Activated naive CD4-positive, alpha-beta T cell treated with anti-CD3 and anti-CD28 coated beads for 36 hours (primary cell): ENCODE measurements at regions not wholly inside any gene's neighbourhood (a gene's known extent, or its start where the extent isn't known, plus 50 kb on each side); places are given as distances from the start of the nearest gene placed in this dataset.
"Not testable (repeated sequence)": the region's sequence is repeated elsewhere in the genome, so short reads cannot be mapped to it uniquely, and the experiment has no call there.

Experiments
- CTCF ChIA-PET: fragments of 350-600 bp; sonication (Branson Sonifier 250); formaldehyde crosslinking; loops from one replicate; lab custom pipeline; 2021; ENCODE audit warnings: antibody characterized with exemption; lab: Charles Lee
- DNase-seq: peaks from one replicate; pipeline ENCODE4 v3.0.0-alpha.2; 2020
- H3K27ac Mint-ChIP-seq: one replicate; pipeline ENCODE4 v1.8.0; 2021; ENCODE audit warnings: mild to moderate bottlenecking, mixed read lengths
- H3K27me3 Mint-ChIP-seq: one replicate; pipeline ENCODE4 v1.8.0; 2021; ENCODE audit warnings: low read depth, mixed read lengths
- H3K36me3 Mint-ChIP-seq: one replicate; pipeline ENCODE4 v1.8.0; 2021; ENCODE audit warnings: low read depth, mixed read lengths
- H3K4me1 Mint-ChIP-seq: one replicate; pipeline ENCODE4 v1.8.0; 2021; ENCODE audit warnings: low read depth, mixed read lengths
- H3K4me3 Mint-ChIP-seq: one replicate; pipeline ENCODE4 v1.8.0; 2021; ENCODE audit warnings: mild to moderate bottlenecking, moderate library complexity, mixed read lengths
- H3K9me3 Mint-ChIP-seq: one replicate; pipeline ENCODE4 v1.8.0; 2021; ENCODE audit warnings: mixed read lengths
- intact Hi-C: fragments of 100-400 bp; cut with micrococcal nuclease; formaldehyde crosslinking; loops from one replicate; pipeline ENCODE4 v1.15.1; 2023

- H3K36me3 Mint-ChIP-seq, H3K9me3 Mint-ChIP-seq: not testable (repeated sequence)
- CTCF ChIA-PET: interaction anchor here (1.1 kb wide), 1 partner anchor 10 kb away, joined by 3 read pairs; no protein-coding TSS in a partner anchor
Observed at GRCh38 chr1:228796945-228797344, 61.7 kb downstream of the RHOU start.

GRCh38 chr1:228798035-228798434, 62.8 kb downstream of the RHOU start:
- Mint-ChIP-seq H3K36me3 (peaks cover 2% of the 10 kb centered on the region), H3K27me3 (no peaks in the 10 kb centered on the region), H3K9me3 (peaks cover 2% of the 10 kb centered on the region), H3K4me1 (peaks cover 7% of the 10 kb centered on the region), H3K27ac (no peak overlapping the region), H3K4me3 (no peak overlapping the region)
- intact Hi-C loops: loop anchor here (10.0 kb wide), 1 partner anchor 547 kb away; the partner anchor contains the start of gene CCSAP
- no peak for DNase-seq
- CTCF ChIA-PET: no interaction called here

More at GRCh38 chr1:228796945-228797344, 61.7 kb downstream of the RHOU start:
- not testable (repeated sequence) for H3K4me1 Mint-ChIP-seq, H3K4me3 Mint-ChIP-seq, H3K27me3 Mint-ChIP-seq, DNase-seq, H3K27ac Mint-ChIP-seq
- intact Hi-C loops: loop anchor here (10.0 kb wide), 1 partner anchor 548 kb away; the partner anchor contains the start of gene CCSAP

DNA sequence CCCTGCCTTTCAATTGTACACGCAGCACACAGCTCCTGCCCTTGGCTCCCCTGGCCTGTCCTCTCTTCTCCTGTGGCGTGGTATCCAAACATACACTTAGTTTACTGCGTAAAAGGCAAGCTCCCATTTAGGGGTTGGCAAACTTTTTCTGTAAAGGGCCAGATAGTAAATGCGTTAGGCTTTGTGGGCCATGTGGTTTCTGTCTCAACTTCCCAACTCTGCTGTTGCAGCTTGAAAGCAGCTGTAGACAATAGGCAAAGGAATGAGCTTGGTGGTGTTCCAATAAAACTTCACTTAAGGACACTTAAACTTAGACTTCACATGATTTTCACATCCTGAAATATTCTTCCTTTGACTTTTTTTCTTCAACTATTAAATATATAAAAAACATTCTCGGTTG, 63.3 kb downstream of the RHOU start:
- Mint-ChIP-seq H3K36me3 (peaks cover 2% of the 10 kb centered on the region), H3K4me3 (no peak overlapping the region), H3K9me3 (peaks cover 2% of the 10 kb centered on the region), H3K27me3 (no peaks in the 10 kb centered on the region), H3K4me1 (peaks cover 7% of the 10 kb centered on the region), H3K27ac (no peak overlapping the region)
- CTCF ChIA-PET: no interaction called here
- intact Hi-C loops: loop anchor here (10.0 kb wide), 1 partner anchor 546 kb away; the partner anchor contains the start of gene CCSAP
- DNase-seq: no peak

- peaks cover 15% of the 10 kb centered on the region for H3K4me1 Mint-ChIP-seq
- CTCF ChIA-PET: no interaction called here
Observed at GRCh38 chr1:228799924-228800323, 64.6 kb downstream of the RHOU start.

DNA sequence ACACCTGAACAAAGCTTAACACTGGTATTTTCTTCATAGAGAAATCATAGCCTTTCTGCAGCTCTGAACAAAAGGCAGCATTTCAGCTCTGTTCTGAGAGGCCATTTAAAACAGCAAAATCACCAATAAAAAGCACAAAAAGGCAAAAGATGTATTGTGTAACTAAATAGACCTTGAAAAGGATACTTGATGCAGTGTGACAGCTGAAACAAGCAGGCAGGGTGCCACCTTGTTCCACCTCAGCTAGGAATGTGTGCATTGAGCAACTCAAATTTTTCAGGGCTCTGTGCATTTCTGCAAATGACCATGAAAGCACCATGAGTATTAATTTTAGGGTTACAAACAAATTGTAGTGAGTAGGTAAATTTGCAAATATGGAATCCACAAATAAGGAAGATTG, 65.8 kb downstream of the RHOU start:
- peaks cover 2% of the 10 kb centered on the region for H3K9me3 Mint-ChIP-seq
- H3K27me3 Mint-ChIP-seq: no peaks in the 10 kb centered on the region
- H3K4me3 Mint-ChIP-seq: no peak overlapping the region
- H3K4me1 Mint-ChIP-seq: peaks cover 24% of the 10 kb centered on the region
- intact Hi-C loops: no loop called here
- CTCF ChIA-PET: no interaction called here
- no peak for DNase-seq
- H3K36me3 Mint-ChIP-seq: peaks cover 2% of the 10 kb centered on the region
- H3K27ac Mint-ChIP-seq: no peak overlapping the region

More at GRCh38 chr1:228799924-228800323, 64.6 kb downstream of the RHOU start:
- Mint-ChIP-seq H3K27me3 (no peaks in the 10 kb centered on the region), H3K9me3 (peaks cover 2% of the 10 kb centered on the region), H3K4me3 (no peak overlapping the region), H3K36me3 (peaks cover 2% of the 10 kb centered on the region), H3K27ac (no peak overlapping the region)
- no peak for DNase-seq
- intact Hi-C loops: loop anchor here (10.0 kb wide), 1 partner anchor 545 kb away; the partner anchor contains the start of gene CCSAP

- H3K27me3 Mint-ChIP-seq: no peaks in the 10 kb centered on the region
- peaks cover 2% of the 10 kb centered on the region for H3K36me3 Mint-ChIP-seq
- no peak overlapping the region for H3K4me3 Mint-ChIP-seq
- peaks cover 24% of the 10 kb centered on the region for H3K4me1 Mint-ChIP-seq
- intact Hi-C loops: no loop called here
- CTCF ChIA-PET: interaction anchor here (2.8 kb wide), 1 partner anchor 8 kb away, joined by 13 read pairs; no protein-coding TSS in a partner anchor
- DNase-seq: no peak
- no peaks in the 10 kb centered on the region for H3K9me3 Mint-ChIP-seq
- H3K27ac Mint-ChIP-seq: no peak overlapping the region
Observed at GRCh38 chr1:228802386-228803220, 67.3 kb downstream of the RHOU start.

DNA sequence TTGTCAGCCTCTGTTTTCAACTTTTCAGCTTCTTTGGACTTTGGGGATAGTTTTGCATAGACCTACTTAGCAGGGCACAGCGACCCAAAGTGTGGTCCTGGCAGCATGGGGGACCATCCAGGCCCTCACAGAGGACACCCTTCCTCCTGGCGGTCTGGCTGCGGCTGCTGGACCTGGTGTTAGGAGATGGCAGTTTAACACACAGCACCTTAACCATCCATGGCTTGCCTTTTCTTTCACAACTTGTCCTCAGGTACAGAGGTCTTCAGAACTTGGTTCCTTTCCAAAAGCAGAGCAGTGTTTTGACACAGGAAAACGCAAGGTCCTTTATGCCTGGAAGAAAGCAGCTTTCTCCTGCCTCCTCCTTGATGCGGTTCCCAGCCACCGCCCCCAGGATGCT, 68.1 kb downstream of the RHOU start:
- Mint-ChIP-seq H3K9me3 (no peaks in the 10 kb centered on the region), H3K4me3 (no peak overlapping the region), H3K27ac (no peak overlapping the region), H3K27me3 (no peaks in the 10 kb centered on the region), H3K4me1 (peaks cover 24% of the 10 kb centered on the region), H3K36me3 (peaks cover 2% of the 10 kb centered on the region)
- CTCF ChIA-PET: interaction anchor here (2.8 kb wide), 1 partner anchor 9 kb away, joined by 13 read pairs; no protein-coding TSS in a partner anchor
- no peak for DNase-seq
- intact Hi-C loops: no loop called here

GRCh38 chr1:228804173-228804572, 68.9 kb downstream of the RHOU start:
- DNase-seq: no peak
- Mint-ChIP-seq H3K4me1 (peaks cover 28% of the 10 kb centered on the region), H3K36me3 (no peaks in the 10 kb centered on the region), H3K4me3 (no peak overlapping the region), H3K27ac (no peak overlapping the region), H3K27me3 (no peaks in the 10 kb centered on the region), H3K9me3 (no peaks in the 10 kb centered on the region)
- CTCF ChIA-PET: interaction anchor here (0.9 to 2.8 kb wide), 2 partner anchors 10 to 13 kb away, joined by 3 to 13 read pairs; no protein-coding TSS in a partner anchor
- intact Hi-C loops: no loop called here

DNA sequence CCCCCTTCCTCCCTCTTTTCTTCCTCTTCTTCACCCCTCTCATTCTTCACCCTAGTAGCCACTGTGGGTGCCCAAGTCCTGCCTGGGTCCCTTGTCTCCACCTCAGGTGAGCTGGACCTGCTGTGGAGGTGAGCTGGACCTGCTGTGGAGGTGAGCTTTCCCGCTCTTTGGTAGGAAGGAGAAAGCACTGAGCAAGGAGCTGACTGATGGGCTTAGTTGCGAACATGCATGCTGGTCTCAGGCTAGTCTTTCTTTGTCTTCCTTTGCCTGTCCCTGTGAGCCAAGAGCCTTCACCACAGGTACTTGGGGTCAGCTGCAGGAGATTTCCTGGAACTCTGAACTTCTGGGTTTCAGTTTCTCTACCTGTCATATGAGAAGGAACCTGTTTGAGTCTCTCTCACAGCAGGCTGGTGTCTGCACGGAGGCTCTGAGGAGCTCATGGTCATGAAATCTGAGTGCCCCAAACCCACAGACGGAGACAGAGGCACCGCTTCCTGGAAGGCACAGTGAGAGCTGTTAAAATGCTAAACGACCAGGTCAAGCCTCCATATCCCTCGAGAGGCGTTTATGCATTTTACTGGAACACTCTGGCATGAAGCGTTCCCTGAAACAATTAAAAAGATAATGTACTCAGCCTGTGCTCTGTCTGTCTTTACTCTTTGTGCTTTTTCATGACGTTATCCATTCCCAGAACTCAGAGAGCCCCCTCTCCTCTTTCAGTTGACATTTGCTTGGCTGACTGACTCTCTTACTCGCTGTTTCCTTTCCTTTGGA, 69.5 kb downstream of the RHOU start:
- no peaks in the 10 kb centered on the region for H3K27me3 Mint-ChIP-seq
- no peak overlapping the region for H3K4me3 Mint-ChIP-seq
- no peaks in the 10 kb centered on the region for H3K36me3 Mint-ChIP-seq
- H3K27ac Mint-ChIP-seq: peak overlapping the region; percentile 6
- H3K9me3 Mint-ChIP-seq: no peaks in the 10 kb centered on the region
- intact Hi-C loops: loop anchor here (1.0 kb wide), 1 partner anchor 11 kb away; no protein-coding TSS in a partner anchor
- peak; percentile 64 for DNase-seq
- CTCF ChIA-PET: interaction anchor here (0.6 to 2.8 kb wide), 5 partner anchors 10 to 422 kb away, joined by 3 to 13 read pairs (median 3); no protein-coding TSS in a partner anchor
- peaks cover 32% of the 10 kb centered on the region for H3K4me1 Mint-ChIP-seq

GRCh38 chr1:228807904-228808605, 72.8 kb downstream of the RHOU start:
- H3K36me3 Mint-ChIP-seq: no peaks in the 10 kb centered on the region
- no peaks in the 10 kb centered on the region for H3K27me3 Mint-ChIP-seq
- intact Hi-C loops: no loop called here
- no peaks in the 10 kb centered on the region for H3K9me3 Mint-ChIP-seq
- H3K27ac Mint-ChIP-seq: no peak overlapping the region
- H3K4me1 Mint-ChIP-seq: peaks cover 45% of the 10 kb centered on the region
- CTCF ChIA-PET: no interaction called here
- DNase-seq: no peak
- no peak overlapping the region for H3K4me3 Mint-ChIP-seq

DNA sequence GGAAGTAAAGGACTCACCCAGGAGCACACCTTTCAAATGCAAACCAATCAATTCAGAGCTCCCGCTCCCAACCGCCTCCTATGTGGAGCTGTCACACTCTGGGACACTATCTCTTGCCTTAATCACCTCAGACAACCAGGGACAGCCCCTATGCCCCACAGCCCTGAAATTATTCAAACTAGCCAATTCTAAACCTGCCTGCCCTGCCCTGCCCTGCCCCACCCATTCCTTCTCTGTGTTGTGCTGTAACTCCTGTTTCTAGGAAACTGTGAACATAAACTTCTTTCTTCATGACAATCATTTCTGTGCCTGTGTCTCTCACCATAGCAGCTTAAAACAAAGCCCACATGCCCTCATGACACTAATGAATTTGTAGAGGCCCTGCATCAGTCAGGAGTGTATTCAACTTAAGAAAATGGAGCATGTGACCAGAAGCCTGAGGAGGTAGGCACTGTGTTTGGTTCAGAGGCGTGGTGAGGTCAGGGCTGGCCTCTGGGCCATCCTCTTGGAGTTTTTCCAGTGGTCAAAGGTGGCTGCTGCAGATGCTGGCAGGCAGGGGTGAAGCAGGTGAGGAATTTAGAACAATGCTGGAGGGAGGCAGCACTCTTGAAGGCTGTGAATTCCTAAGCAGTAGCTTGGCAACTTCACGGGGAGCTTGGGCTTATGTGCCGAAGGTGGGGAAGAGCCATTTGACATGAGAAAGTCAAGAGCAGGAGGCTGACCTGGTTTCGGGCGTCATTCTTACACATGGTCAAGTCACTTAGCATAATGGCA, 74.5 kb downstream of the RHOU start:
- H3K27me3 Mint-ChIP-seq: no peaks in the 10 kb centered on the region
- intact Hi-C loops: no loop called here
- peak; percentile 38 for DNase-seq
- CTCF ChIA-PET: interaction anchor here (0.7 kb wide), 1 partner anchor 557 kb away, joined by 3 read pairs; no protein-coding TSS in a partner anchor
- peaks cover 38% of the 10 kb centered on the region for H3K4me1 Mint-ChIP-seq
- no peaks in the 10 kb centered on the region for H3K36me3 Mint-ChIP-seq
- no peaks in the 10 kb centered on the region for H3K9me3 Mint-ChIP-seq
- no peak overlapping the region for H3K4me3 Mint-ChIP-seq
- no peak overlapping the region for H3K27ac Mint-ChIP-seq
